ENCODE measurements at regions not wholly inside any gene's neighbourhood (a gene's known extent, or its start where the extent isn't known, plus 50 kb on each side); places are given as distances from the start of the nearest gene placed in this dataset.

- TF ChIP-seq CTCF (IDR thresholded peaks at IDR 0.05; ENCODE audit: poor library complexity) (no peak), EZH2 (IDR thresholded peaks at IDR 0.05; ENCODE audit: borderline replicate concordance) (no peak), EZH2phosphoT487 (IDR thresholded peaks at IDR 0.05; ENCODE audit: low read depth, severe bottlenecking, unreplicated experiment) (no peak)
These were observed 64.4 kb upstream of the WWC1 start for GRCh38 chr5:168227001-168227400.

Data from hepatocyte (in vitro differentiated cells).